ENCODE measurements at regions not wholly inside any gene's neighbourhood (a gene's known extent, or its start where the extent isn't known, plus 50 kb on each side); places are given as distances from the start of the nearest gene placed in this dataset.

DNA sequence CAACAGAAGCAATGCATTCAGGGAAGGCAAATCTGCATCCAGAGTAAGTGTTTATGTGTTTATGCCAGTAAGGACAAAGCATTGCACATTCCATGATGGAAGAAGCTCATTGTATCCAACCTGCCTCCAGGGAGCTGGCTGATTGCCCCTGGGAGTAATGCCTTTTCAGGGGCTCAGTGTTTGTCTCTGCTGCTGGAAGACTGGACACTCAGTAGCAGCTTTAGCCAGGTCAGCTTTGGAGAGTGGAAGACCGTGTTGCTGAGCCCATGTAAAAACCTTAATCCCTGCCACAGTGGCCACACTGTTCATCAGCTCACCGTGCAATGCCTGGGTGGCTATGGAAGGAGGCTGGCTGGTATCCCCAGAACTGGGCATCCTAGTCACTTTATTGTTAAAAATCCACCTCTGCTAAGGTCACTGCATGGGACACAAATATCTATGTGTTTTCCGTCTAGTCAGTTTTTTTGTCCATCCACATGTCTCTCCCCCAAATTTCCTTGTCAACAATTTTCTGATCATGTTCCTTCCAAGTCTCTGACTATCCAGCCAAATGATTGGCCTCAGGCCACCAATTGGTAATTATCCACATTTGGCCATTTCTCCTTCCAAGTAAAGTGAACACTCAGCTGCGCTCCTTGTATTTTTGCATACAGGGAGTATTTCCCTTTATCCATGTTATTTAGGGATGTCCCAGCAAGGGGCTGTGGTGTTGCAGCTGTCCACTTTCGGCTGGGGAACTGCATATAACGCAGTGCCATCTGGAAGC, 2044.5 kb upstream of the AGA start (continued):
- TF ChIP-seq, protein P1, sequence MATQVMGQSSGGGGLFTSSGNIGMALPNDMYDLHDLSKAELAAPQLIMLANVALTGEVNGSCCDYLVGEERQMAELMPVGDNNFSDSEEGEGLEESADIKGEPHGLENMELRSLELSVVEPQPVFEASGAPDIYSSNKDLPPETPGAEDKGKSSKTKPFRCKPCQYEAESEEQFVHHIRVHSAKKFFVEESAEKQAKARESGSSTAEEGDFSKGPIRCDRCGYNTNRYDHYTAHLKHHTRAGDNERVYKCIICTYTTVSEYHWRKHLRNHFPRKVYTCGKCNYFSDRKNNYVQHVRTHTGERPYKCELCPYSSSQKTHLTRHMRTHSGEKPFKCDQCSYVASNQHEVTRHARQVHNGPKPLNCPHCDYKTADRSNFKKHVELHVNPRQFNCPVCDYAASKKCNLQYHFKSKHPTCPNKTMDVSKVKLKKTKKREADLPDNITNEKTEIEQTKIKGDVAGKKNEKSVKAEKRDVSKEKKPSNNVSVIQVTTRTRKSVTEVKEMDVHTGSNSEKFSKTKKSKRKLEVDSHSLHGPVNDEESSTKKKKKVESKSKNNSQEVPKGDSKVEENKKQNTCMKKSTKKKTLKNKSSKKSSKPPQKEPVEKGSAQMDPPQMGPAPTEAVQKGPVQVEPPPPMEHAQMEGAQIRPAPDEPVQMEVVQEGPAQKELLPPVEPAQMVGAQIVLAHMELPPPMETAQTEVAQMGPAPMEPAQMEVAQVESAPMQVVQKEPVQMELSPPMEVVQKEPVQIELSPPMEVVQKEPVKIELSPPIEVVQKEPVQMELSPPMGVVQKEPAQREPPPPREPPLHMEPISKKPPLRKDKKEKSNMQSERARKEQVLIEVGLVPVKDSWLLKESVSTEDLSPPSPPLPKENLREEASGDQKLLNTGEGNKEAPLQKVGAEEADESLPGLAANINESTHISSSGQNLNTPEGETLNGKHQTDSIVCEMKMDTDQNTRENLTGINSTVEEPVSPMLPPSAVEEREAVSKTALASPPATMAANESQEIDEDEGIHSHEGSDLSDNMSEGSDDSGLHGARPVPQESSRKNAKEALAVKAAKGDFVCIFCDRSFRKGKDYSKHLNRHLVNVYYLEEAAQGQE (IDR thresholded peaks at IDR 0.05; ENCODE audit: low read depth, low read length) = no peak
- TF ChIP-seq CREM (IDR thresholded peaks at IDR 0.05; ENCODE audit: low read depth) = no peak
- no peak for TF ChIP-seq MTA2 (IDR thresholded peaks at IDR 0.05; ENCODE audit: low read depth)
- no peak for TF ChIP-seq HDGF (IDR thresholded peaks at IDR 0.05)
- no peak for TF ChIP-seq EED (IDR thresholded peaks at IDR 0.05; ENCODE audit: low read depth)

DNA sequence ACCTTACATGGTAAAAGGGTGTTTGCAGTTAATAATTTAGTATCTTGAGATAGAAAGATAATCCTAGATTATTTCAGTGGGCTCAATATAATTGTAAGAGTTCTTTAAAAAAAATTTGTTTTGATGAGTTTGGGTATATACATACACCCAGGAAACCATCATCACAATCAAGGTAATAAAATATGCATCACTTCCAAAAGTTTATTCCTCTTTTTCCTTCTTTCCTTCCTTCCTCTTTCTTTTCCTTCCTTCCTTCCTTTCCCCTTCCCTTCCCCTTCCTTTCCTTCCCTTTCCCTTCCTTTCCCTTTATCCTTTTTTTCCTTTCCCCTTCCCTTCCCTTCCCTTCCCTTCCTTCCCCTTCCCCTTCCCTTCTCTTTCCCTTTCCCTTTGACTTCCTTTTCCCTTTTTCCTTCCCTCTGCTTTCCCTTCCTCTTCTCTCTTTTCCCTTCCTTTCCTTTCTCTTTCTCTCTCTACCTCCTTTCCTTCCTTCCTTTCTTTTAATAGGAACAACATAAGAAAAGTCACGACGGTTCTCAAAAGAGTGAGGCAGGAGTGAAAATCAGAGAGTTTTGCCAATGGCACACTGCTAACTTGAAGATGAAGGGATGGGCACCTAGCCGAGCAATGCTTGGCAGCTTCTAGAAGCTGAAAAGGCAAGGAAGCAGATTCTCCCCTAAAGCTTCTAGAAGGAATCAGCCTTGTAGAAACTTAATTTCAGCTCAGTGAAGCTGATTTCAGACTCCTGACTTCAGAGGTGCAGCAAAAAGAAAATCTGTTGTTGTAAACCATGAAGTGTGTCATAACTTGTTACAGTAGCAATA, 2050.2 kb upstream of the AGA start:
- Histone ChIP-seq H3K4me1 (ENCODE audit: control insufficient read depth, insufficient read depth, low read length) (no peaks in the 10 kb centered on the region), H3K27me3 (replicated peaks in 1 of 2; ENCODE audit: control insufficient read depth in 2 of 2, insufficient read depth in 2 of 2, low read length in 1 of 2) (no peaks in the 10 kb centered on the region), H3K9ac (ENCODE audit: control insufficient read depth, insufficient read depth, low read length) (no peak overlapping the region), H3K4me2 (ENCODE audit: control insufficient read depth, insufficient read depth) (no peak overlapping the region), H3K27ac (ENCODE audit: control insufficient read depth, insufficient read depth) (no peak overlapping the region), H4K20me1 (ENCODE audit: control insufficient read depth, insufficient read depth) (no peaks in the 10 kb centered on the region), H3K36me3 (ENCODE audit: control insufficient read depth in 2 of 2, insufficient read depth in 2 of 2, low read length in 1 of 2) (no peaks in the 10 kb centered on the region), H3K4me3 (no peak overlapping the region), H2AFZ (ENCODE audit: control insufficient read depth, low read depth, low read length) (no peak overlapping the region), H3K79me2 (ENCODE audit: control insufficient read depth, insufficient read depth, low read length) (no peaks in the 10 kb centered on the region), H3K9me3 (replicated peaks; ENCODE audit: control insufficient read depth, insufficient read depth, low read length) (no peaks in the 10 kb centered on the region)
- TF ChIP-seq TCF12 (IDR thresholded peaks at IDR 0.05; ENCODE audit: low read depth, low read length) (no peak), GATAD2B (conservative IDR thresholded peaks at IDR 0.05; ENCODE audit: low read depth) (no peak), ETV6 (conservative IDR thresholded peaks at IDR 0.05 in 1 of 2, IDR thresholded peaks at IDR 0.05 in 1 of 2; ENCODE audit: borderline replicate concordance in 1 of 2, low read depth in 1 of 2) (no peak), POLR2AphosphoS2 (IDR thresholded peaks at IDR 0.05; ENCODE audit: low read depth, low read length) (no peak), ZNF622 (IDR thresholded peaks at IDR 0.05) (no peak), MYC (IDR thresholded peaks at IDR 0.05; ENCODE audit: insufficient read depth, insufficient read length, insufficient replicate concordance, low read length, severe bottlenecking) (no peak), NFYB (IDR thresholded peaks at IDR 0.05; ENCODE audit: insufficient read depth, low read depth, low read length) (no peak), EZH2 (IDR thresholded peaks at IDR 0.05; ENCODE audit: borderline replicate concordance, control insufficient read depth, low read depth, low read length) (no peak)
- intact Hi-C loops (cut with micrococcal nuclease; ENCODE audit: unreplicated experiment) = no loop called here
- DNase-seq (ENCODE audit: low read depth, low spot score) (no peak), FAIRE-seq (no peak), ATAC-seq (no peak)
- ChIA-PET RAD21 (ENCODE audit: unreplicated experiment) (no interaction called here), SMC1A (ENCODE audit: uncharacterized antibody, unreplicated experiment) (no interaction called here), CTCF (no interaction called here), POLR2A (no interaction called here)
- no TSS peak for BruUV-seq (replicated peaks)
- in situ Hi-C loops (cut with MboI) = no loop called here
- WGBS (ENCODE audit: insufficient coverage, insufficient replicate concordance, low lambda C conversion rate, missing lambda C conversion rate) = 35% methylated on average over 3 of the region's 3 CpGs

All from GM12878 (cell line).